DMS153 (cell line): ENCODE measurements at regions not wholly inside any gene's neighbourhood (a gene's known extent, or its start where the extent isn't known, plus 50 kb on each side); places are given as distances from the start of the nearest gene placed in this dataset.
"Not testable (repeated sequence)": the region's sequence is repeated elsewhere in the genome, so short reads cannot be mapped to it uniquely, and the experiment has no call there.

Source experiments
- DNase-seq: peaks from one replicate; lab custom pipeline; 2025; lab: John Stamatoyannopoulos, UW

DNA sequence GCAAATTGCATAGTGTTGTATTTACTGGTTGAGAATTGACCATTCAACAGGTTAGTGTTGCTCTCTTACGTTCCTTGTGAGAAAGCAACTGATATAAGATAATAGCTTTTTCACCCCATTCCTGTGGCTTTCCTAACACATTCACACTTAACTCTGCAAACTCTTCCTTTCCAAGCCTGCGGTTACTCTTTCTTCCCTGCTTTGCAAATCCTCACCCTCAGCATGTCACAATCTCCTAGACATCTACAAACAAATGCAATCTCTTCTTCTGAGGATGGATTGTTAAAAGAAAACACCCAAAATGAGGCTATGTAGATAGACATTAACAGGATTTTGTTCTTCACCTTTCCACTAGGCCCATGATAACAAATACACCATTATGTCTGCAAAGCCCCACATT lies 771.7 kb upstream of the PCDH7 start:
- no peak for DNase-seq

DNA sequence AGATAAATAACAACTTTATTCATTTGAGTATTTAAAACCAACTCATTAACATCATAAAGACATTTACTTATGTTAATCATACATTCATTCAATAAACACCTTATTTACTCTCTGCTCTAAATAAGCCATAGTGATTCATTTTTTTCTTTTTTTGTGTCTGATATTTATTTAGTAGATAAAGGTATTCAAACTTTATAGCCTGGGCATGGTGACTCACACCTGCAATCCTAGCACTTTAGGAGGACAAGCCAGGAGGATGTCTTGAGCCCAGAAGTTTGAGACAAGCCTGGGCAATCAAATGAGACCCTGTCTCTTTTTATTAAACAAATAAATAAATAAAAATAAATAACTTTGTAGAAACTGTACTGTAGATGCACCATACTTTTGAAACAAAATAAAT lies 771.3 kb upstream of the PCDH7 start:
- DNase-seq: no peak

DNA sequence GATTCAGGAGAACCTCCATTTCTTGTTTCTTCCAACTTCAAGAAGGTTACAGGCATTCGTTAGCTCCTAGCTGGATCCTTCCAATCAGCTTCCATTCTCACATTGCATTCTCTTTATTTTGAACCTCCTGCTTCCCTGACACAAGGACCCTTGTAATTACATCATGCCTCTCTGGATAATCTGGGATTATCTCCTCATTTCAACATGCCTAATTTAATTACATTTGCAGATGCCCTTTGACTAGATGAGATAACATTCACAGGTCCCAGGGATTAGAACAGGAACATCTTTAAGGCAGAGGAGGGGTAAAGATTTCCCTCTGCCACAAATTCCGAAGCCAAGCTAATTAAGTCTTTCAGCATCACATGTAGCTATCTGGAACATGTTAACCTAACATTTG lies 753.8 kb upstream of the PCDH7 start:
- DNase-seq: no peak

DNA sequence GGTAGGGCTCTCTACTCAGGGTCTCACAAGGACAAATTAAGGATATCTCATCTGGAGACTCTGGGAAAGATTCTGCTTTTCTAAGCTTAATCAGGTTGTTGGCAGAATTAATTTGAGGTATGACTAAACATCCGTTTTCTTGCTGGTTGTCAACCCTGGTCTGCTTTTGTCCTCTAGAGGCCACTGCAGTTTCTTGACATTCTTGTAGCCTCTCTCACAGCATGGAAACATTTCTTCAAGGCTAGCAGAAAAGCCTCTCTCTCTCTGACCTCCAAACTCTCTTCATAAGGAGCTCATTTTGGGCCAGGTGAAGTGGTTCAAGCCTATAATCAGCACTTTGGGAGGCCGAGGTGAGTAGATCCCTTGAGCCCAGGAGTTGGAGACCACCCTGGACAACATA lies 749.5 kb upstream of the PCDH7 start:
- no peak for DNase-seq

DNA sequence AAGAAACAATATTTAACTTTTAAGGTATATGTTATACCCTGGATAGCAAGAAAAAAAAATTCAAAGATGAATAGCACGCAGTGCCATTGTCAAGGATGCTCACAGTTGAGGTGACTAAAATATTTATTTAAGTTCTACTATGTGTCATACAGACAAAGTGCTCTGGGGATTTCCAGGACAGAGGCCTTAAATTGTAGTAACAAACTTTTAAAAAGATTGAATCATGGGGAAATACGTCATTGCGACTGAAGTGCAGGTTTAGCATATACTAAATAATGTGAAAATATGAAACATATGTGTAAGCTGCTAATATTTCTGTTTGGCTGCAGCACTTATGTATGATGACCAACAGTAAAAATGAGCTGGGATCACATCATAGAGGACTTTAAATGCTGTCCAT lies 748.0 kb upstream of the PCDH7 start:
- DNase-seq: no peak

DNA sequence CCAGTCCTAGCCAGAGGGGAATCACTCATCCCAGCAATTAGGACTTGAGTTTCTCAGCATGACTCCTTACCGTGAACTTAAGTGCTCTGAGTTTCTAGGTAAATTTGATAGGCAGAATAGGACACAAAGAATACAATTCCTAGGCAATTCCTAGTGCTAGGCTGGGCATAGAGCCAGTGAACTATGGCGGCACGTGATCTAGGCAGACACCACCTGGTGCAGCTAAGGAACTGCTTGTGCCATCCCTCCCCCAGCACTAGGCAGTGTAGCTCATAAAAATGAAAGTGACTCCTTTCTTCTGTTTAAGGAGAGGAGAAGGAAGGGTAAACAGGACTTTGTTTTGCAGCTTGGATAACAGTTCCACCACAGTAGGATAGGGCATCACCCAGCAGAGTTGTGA lies 736.3 kb upstream of the PCDH7 start:
- peak; percentile 4 for DNase-seq

DNA sequence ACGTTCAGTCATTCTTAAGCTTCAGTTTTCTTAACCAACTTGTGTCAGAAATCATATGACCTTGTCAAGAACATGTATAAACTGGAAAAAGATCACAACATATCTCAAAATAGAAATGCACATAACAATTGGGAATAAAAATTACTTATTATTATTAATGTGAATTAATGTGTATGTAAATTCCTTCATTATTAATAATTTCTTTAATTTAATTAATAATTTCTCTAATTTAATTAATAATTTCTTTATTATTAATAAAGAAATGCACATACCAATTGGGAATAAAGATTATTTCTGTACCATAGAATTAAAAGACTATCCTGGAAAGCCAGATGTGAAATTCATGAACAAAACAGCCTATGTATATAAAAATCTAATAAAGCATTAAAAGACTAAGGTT lies 718.5 kb upstream of the PCDH7 start:
- no peak for DNase-seq

DNA sequence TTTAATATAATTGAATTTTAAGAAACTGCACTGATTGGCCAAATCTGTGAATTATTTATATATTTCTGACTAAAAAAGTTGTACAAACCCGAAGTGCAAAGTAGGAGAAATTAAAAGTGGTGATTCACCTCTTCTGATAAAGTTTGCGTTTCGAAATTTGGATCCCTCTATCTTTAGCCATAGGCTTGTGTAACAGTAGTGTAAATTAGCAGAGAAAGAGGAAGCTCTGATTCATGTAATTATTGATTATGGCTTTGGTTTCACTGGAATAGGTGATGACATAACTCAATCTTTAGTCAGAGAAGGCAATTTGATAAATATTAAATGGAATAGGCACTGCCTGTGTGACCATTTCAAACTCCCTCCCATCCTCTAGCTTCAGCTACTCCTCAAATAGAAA lies 717.8 kb upstream of the PCDH7 start:
- no peak for DNase-seq

DNA sequence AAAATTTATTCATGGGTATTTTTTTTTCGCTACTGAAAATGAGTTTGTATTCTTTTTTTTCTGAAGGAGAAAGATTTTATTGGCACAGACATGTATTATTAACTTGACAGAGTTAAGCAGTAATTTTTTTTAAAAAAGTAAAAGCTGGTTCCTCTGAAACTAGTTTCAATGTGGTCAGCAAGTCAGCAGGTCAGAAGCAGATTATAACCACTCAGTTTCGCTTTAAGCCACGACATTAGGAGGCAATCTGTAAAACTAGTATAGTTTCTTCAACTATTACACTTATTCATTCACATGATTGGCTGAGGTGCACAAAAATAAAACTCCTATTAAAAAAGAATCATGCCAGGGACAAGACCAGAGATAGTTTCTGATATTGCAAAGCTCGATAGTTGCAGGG lies 714.2 kb upstream of the PCDH7 start:
- no peak for DNase-seq

DNA sequence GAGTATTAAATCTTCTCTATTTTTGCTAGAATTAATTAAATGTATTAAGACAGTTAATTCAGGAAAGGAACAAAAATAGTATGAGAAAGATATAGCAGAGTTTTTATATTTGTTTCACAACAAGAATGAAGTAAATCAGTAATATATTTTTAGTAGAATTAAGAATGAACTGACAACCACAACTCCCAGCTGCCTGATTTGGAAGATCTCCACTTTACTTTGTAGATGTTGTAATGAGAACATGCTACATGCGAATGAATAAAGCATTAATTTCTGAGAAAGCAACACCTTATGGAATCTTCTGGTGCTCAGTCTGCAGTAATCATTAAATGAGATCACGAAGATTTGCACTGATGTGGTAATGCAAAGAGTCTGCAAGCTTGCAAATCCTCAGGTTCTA lies 695.6 kb upstream of the PCDH7 start:
- no peak for DNase-seq

DNA sequence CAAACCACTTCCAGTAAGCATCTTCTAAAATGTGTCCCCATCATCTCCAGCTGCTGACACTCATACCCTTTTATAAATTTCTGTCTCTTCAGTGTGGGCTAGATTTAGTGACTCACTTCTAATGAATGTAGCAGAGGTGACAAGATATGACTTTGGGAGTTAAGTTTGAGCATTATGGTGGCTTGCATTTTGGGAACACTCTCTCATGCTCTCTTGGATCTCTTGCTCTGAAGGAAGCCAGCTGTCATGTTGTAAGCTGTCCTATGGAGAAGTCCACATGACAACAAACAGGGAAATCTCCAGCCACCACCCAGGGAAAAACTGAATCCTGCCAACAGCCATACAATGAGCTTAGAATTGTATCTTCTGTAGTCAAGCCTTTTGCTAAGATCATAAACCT lies 691.3 kb upstream of the PCDH7 start:
- DNase-seq: no peak

DNA sequence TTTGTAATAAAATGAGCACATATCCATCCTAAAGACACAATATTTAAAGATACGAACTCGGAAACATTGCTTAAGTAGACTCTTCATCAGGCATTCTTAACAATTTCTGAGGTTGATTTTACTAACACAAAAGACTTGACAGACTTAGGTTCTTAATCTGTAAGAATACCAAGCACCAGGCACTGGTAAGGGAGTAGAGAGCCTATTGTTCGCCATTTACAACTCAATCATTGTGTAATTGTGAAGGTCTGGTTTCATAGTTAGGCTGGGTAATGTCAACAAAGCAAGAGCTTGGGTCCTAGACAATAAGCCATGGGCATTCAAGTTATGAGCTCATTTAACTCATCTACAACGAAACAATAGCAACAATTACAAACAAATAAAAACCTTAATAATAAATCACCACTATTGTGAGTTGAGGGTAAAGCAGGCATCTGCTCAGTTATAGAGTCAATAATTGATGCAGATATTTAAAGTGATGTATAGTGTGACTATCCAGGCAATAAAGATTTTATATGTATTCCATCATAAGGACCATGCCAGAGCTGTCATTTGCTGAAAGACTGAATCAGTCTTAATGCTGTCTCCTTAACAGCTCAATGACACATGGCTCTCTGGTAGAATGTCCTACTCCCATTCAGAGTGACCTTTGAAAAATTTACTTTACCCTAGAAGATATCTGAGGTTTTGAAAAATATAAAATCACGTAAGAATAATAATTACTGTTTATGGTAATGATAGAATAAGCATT lies 664.0 kb upstream of the PCDH7 start:
- no peak for DNase-seq

DNA sequence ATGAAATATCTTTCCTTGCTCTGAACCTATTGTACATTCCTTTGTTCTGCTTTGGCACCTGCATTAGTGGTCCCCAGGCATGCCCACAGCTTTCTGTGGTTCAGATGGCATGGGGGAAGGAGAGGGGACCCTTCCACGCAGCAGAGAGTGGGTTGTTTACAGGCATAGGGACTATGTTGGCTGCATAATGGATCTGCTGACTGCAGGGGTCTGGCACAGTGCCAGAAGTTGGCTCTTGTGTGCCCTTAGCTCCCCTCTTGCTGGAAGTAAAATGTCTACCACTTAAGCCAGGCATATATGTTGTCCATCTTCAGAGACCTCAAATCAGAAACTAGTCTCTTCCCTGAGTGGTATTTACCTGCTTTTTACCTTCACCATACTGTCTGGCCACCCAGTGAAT lies 651.9 kb upstream of the PCDH7 start:
- no peak for DNase-seq

DNA sequence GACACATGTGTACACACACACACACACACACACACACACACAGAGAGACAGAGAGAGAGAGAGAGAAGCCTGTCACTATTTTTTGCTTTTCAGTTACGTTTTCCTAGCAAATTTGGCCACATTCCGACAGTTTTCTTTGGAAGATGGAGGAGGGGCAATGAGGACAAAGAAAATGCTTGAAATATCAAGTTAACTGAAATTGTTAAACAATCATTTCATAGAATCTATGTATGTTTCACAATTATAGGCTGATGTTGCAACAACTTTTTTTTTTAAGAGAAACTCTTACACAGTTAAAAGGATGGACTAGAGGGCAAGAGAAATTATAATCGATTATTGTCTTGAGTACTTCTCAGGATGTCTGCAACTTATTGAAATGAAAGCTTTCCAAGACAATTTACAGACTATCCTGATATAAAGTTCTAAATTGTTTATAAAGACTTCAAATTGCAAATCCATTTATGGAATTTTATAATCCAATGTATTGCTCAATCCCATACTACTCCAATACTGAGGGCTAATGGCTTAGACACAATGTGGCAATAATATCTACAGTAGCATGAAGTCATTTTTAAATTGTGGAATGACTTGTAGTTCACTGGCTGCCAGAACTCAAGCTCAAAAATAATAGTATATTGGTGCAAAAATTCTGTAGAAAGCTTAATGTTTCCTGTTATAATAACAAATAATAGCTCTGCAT lies 647.0 kb upstream of the PCDH7 start:
- DNase-seq: no peak

DNA sequence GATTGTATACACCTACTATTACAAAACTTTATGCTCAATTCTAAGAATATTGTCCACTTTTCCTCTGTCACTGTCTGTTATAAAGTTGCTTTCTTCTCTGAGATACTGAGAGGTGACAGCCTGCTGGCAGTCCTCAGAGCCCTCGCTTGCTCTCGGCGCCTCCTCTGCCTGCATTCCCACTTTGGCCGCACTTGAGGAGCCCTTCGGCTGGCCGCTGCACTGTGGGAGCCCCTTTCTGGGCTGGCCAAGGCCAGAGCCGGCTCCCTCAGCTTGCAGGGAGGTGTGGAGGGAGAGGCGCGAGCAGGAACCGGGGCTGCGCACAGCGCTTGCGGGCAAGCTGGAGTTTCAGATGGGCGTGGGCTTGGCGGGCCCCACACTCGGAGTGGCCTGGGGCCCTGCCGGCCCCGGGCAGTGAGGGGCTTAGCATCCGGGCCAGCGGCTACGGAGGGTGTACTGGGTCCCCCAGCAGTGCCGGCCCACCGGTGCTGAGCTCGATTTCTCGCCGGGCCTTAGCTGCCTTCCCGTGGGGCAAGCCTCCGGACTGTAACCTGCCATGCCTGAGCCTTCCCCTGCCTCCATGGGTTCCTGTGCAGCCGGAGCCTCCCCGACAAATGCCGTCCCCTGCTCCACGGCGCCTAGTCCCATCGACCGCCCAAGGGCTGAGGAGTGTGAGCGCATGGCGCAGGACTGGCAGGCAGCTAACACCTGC lies 627.6 kb upstream of the PCDH7 start:
- not testable (repeated sequence) for DNase-seq

DNA sequence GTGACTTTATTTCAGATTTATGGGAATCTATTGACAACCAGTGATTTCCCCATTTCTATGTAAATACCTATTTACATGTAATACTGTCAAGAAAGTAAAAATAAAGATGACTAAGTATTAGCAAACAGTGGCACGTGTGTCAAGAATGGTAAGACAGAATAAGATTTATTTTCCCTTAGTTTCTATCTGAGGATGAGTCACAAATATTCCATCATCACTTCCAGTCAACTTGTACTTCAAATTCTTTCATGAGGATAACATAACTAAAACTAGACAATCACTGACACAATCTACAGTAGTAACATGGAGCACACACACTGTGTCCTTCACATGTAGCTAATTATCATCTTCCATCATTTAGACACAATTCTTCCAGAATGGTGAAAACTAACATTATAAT lies 625.3 kb upstream of the PCDH7 start:
- no peak for DNase-seq

DNA sequence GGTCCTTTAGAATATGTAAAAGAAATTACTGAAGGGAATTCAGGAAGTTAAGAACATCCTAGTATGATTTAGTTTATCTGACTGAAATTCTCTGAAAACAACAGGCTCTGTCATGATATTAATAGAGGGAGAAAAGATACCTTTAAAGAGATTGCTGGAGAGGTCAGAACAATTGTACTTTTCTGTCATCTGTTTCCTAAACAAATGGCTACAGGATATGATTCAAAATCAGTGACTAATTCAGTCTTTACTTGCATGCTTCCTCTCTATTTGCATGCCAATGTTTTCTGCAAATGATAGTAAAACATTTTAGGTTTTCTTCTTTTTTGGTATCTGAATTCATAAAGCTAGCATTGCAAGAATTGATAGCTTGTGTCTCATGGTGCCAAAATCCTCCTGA lies 616.7 kb upstream of the PCDH7 start:
- DNase-seq: no peak

DNA sequence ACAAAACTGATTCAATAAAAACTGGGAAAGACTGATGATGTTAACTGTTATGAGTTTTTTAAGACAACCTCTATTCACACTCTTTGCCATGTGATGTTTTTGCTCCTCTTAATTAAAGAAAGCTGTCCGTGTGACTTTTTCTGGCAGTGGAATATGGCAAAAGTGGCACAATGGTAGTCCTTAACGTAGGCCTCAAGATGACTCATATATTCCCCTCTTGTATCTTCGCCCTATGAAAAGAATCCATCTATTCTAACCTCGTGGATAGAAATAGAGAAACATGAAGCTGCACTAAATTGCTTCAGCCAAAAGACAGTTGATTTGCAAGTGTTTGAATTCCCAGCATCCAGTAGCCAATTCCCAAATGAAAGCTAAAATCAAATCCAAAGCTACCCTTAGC lies 603.8 kb upstream of the PCDH7 start:
- no peak for DNase-seq

DNA sequence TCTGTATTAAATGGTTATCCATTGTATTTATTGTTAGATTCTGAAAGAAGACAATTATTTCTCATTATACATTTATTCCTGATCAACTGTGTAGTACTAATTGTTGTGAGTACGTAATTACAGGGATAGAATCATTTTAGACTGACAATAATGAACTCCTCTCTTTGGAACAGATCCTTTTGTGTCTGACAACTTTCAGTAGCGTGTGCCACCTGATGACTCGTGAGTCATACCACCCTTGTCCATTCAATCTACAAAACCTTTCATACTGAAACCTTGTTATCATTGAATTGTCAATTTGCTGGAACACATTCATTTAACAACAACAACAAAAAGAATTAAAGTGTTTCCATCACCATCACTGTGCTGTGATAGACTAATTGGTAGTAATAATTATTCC lies 602.7 kb upstream of the PCDH7 start:
- DNase-seq: no peak

DNA sequence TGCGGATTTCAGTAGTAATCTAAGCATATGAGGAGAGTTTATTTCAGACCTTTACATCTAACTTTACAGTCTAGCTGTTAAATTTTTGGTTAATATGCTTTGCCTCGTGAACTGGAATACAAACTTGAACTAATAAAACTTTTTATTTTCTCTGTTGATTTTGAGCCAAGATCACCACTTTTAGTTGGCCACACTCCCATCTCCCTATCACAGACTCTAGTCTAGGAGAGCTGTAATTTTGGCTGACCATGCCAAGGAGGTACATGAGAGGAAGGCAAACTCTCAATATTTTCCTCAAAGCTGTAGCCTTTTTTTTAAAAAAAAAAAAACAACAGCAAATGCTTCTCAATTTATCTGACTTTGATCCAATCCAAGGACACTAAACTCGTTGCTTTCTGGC lies 597.5 kb upstream of the PCDH7 start:
- no peak for DNase-seq

DNA sequence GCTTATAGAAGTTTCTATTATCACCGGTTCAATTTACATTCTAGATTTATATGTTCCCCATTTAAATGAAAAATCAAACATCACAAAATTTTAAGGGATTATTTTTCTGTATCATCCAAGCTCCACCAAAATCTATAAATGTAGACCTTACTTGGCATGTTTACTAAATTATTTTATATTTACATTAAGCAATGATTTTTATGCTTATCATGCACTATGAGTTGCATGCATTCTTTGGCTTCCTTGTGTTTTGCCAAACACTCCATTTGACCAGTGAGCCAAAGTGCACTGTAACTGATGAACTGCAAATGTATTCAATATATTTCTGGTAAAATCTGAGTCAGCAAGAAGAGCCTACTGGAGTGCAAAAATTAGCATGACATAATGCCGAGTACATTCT lies 595.5 kb upstream of the PCDH7 start:
- DNase-seq: not testable (repeated sequence)

DNA sequence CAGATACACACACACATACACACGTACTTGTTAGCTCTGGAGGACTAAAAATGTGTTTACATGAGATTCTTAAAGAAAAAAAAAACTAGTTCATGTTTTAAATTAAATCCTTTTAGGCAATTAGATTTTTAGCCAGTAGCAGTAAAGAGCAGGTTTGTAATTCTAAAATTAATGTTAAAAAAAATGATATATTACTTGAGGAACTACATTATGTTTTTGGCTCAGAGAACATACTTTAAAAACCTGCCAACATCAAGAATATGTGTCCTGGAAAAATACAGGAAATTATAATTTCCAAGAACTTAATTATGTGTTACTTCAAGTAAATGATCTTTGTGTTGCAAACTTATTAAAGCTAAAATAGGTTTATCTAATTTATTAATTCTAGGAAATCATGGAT lies 594.3 kb upstream of the PCDH7 start:
- no peak for DNase-seq

DNA sequence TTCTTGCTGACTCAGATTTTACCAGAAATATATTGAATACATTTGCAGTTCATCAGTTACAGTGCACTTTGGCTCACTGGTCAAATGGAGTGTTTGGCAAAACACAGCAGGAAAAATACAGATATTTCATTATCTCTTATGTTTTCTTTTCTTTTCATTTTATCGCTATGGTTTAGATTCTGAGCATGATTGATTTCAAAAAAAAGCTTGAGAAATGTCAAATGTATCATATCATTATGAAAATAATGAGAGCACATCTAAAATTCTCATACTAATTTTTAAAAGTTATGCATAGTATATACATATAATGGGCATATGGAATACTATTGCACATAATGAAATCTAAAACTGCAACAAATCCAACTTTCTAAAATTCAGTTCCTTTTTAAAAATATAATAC lies 593.8 kb upstream of the PCDH7 start:
- DNase-seq: no peak
